Nephron (organoid): ENCODE measurements at regions not wholly inside any gene's neighbourhood (a gene's known extent, or its start where the extent isn't known, plus 50 kb on each side); places are given as distances from the start of the nearest gene placed in this dataset.

ENCODE experiments used
- H3K27ac Mint-ChIP-seq, 3 experiments: 2 replicates each; pipeline ENCODE4 v1.8.0; 2020; ENCODE audit warnings: mixed read lengths in 3 of 3, mild to moderate bottlenecking in 2 of 3, moderate library complexity in 1 of 3
- H3K27me3 Mint-ChIP-seq: 2 replicates; pipeline ENCODE4 v1.8.0; 2021; ENCODE audit warnings: low read depth, mild to moderate bottlenecking, moderate library complexity, mixed read lengths
- H3K36me3 Mint-ChIP-seq: 2 replicates; pipeline ENCODE4 v1.8.0; 2020; ENCODE audit warnings: low read depth, mixed read lengths
- H3K4me1 Mint-ChIP-seq: 2 replicates; pipeline ENCODE4 v1.8.0; 2020; ENCODE audit warnings: mixed read lengths
- H3K4me3 Mint-ChIP-seq, 3 experiments: 2 replicates each; pipeline ENCODE4 v1.8.0; 2020; ENCODE audit warnings: mild to moderate bottlenecking in 3 of 3, mixed read lengths in 3 of 3, moderate library complexity in 2 of 3
- H3K9me3 Mint-ChIP-seq: 2 replicates; pipeline ENCODE4 v1.8.0; 2020; ENCODE audit warnings: mixed read lengths
- TF ChIP-seq, protein P1 (sequence below), 3 experiments: fragments of 200-600 bp; sonication (generic); IDR thresholded peaks; one replicate each; pipeline ENCODE4 v1.5.0; 2021; ENCODE audit warnings: antibody characterized with exemption in 3 of 3; ENCODE audit not compliant: unreplicated experiment in 3 of 3

DNA sequence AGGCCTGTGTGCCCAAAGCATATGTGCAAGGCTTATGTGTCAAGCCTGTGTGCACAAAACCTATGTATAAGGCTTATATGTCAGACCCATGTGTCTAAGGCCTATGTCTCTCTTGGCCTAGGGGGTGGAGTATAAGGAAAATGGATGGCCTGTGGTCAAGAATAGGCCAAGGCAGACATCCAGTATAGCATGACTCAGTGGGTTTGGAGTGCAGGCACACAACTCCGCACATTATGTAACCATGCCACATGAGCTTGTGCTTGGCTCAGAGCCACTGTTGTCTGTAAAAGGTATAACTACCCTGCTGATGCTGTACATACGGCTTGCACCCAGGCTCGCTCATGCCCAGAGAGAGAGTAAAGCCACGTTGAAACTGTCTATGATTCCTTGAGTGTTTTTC, 626.4 kb upstream of the NUDT12 start:
- Mint-ChIP-seq H3K9me3 (peaks cover 26% of the 10 kb centered on the region), H3K27me3 (no peaks in the 10 kb centered on the region), H3K36me3 (peaks cover 7% of the 10 kb centered on the region), H3K4me1 (no peaks in the 10 kb centered on the region), H3K27ac (no peak overlapping the region), H3K4me3 (no peak overlapping the region)
- TF ChIP-seq, protein P1, sequence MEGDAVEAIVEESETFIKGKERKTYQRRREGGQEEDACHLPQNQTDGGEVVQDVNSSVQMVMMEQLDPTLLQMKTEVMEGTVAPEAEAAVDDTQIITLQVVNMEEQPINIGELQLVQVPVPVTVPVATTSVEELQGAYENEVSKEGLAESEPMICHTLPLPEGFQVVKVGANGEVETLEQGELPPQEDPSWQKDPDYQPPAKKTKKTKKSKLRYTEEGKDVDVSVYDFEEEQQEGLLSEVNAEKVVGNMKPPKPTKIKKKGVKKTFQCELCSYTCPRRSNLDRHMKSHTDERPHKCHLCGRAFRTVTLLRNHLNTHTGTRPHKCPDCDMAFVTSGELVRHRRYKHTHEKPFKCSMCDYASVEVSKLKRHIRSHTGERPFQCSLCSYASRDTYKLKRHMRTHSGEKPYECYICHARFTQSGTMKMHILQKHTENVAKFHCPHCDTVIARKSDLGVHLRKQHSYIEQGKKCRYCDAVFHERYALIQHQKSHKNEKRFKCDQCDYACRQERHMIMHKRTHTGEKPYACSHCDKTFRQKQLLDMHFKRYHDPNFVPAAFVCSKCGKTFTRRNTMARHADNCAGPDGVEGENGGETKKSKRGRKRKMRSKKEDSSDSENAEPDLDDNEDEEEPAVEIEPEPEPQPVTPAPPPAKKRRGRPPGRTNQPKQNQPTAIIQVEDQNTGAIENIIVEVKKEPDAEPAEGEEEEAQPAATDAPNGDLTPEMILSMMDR (IDR thresholded peaks at IDR 0.05; ENCODE audit: unreplicated experiment in 3 of 3): no peak

DNA sequence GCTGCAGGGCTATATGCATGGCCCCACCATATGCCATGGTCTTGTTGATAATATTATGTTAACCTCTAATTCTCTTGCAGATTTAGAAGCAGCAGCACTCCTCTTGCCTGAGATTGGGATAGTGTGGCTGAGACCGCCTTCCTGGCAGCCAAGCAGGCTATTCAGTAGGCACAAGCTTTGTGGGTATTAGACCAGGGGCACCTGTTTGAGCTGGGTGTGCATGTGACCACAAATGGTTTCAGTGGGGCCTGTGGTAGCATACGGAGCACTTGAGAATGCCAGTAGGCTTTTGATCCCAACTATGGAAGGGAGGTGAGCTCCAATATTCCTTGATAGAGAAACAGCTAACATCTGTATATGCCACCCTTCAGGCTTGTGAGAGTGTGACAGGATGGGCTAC, 625.1 kb upstream of the NUDT12 start:
- peaks cover 30% of the 10 kb centered on the region for H3K9me3 Mint-ChIP-seq
- H3K36me3 Mint-ChIP-seq: peaks cover 7% of the 10 kb centered on the region
- no peak overlapping the region for H3K4me3 Mint-ChIP-seq
- H3K27me3 Mint-ChIP-seq: no peaks in the 10 kb centered on the region
- TF ChIP-seq, protein P1 (IDR thresholded peaks at IDR 0.05; ENCODE audit: unreplicated experiment in 3 of 3): no peak
- no peaks in the 10 kb centered on the region for H3K4me1 Mint-ChIP-seq
- no peak overlapping the region for H3K27ac Mint-ChIP-seq

DNA sequence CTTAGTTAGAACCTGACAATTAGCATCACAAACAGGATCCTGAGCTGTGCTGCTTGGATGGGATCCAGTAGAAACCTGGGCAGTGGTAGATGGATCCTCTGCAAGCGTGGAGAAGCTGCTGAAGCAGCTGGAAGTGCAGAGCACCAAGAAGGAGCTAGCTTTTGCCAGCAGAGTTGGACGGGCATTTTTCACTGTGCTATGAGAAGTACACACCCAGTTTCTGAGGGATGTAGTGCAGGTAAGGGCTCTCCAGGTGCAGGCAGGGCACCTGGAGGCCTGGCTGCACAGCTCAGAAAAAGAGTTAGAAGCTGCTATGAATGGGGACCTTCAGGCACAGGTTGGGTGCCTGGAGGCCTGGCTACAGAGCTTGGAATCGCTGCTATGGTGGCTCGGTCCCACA, 623.9 kb upstream of the NUDT12 start:
- no peaks in the 10 kb centered on the region for H3K4me1 Mint-ChIP-seq
- no peak overlapping the region for H3K4me3 Mint-ChIP-seq
- H3K27ac Mint-ChIP-seq: no peak overlapping the region
- H3K36me3 Mint-ChIP-seq: peaks cover 11% of the 10 kb centered on the region
- TF ChIP-seq, protein P1 (IDR thresholded peaks at IDR 0.05; ENCODE audit: unreplicated experiment in 3 of 3): no peak
- peaks cover 38% of the 10 kb centered on the region for H3K9me3 Mint-ChIP-seq
- no peaks in the 10 kb centered on the region for H3K27me3 Mint-ChIP-seq

- H3K27me3 Mint-ChIP-seq: no peaks in the 10 kb centered on the region
- no peaks in the 10 kb centered on the region for H3K4me1 Mint-ChIP-seq
- H3K27ac Mint-ChIP-seq: no peak overlapping the region
- no peak overlapping the region for H3K4me3 Mint-ChIP-seq
- TF ChIP-seq, protein P1 (IDR thresholded peaks at IDR 0.05; ENCODE audit: unreplicated experiment in 3 of 3): no peak
- peaks cover 41% of the 10 kb centered on the region for H3K9me3 Mint-ChIP-seq
- H3K36me3 Mint-ChIP-seq: peaks cover 11% of the 10 kb centered on the region
These were observed 623.5 kb upstream of the NUDT12 start for GRCh38 chr5:104186100-104186499.

DNA sequence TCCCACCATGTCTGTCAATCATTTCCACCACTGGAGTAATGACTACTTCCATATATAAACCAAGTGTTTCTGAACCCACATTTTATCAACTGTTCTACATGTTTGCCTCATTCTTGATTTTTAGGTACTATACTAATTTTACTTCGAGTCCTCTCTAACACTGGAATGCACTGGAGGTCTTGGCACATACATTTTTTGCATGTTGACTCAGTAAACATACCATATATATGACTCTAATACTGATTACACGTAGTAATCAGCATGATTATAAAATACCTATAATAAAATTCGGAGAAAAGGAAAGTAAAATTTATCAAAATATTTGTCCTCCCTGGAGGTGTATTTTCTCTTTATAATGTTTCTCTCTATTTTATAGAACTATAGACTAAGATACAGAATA, 621.7 kb upstream of the NUDT12 start:
- no peak overlapping the region for H3K27ac Mint-ChIP-seq
- TF ChIP-seq, protein P1 (IDR thresholded peaks at IDR 0.05; ENCODE audit: unreplicated experiment in 3 of 3): no peak
- no peaks in the 10 kb centered on the region for H3K27me3 Mint-ChIP-seq
- H3K4me1 Mint-ChIP-seq: no peaks in the 10 kb centered on the region
- H3K36me3 Mint-ChIP-seq: peaks cover 18% of the 10 kb centered on the region
- H3K9me3 Mint-ChIP-seq: peaks cover 55% of the 10 kb centered on the region
- no peak overlapping the region for H3K4me3 Mint-ChIP-seq

- Mint-ChIP-seq H3K4me3 (no peak overlapping the region), H3K9me3 (peaks cover 52% of the 10 kb centered on the region), H3K4me1 (no peaks in the 10 kb centered on the region), H3K27ac (no peak overlapping the region), H3K36me3 (peaks cover 17% of the 10 kb centered on the region), H3K27me3 (no peaks in the 10 kb centered on the region)
- TF ChIP-seq, protein P1 (IDR thresholded peaks at IDR 0.05; ENCODE audit: unreplicated experiment in 3 of 3): peak in 1 of 3 experiments; percentile 9
These were observed 616.4 kb upstream of the NUDT12 start for GRCh38 chr5:104178829-104179456.
